CD4-positive, alpha-beta T cell (primary cell): ENCODE measurements at regions not wholly inside any gene's neighbourhood (a gene's known extent, or its start where the extent isn't known, plus 50 kb on each side); places are given as distances from the start of the nearest gene placed in this dataset.

Source experiments
- ATAC-seq: fragments of 200-7000 bp; cut with Tn5 transposase; one replicate; pipeline ENCODE4 v1.10.0; 2022; ENCODE audit warnings: mild to moderate bottlenecking; ENCODE audit not compliant: poor library complexity
- CTCF ChIA-PET: fragments of 350-600 bp; sonication (Branson Sonifier 250); formaldehyde crosslinking; loops from one replicate; lab custom pipeline; 2021; ENCODE audit warnings: antibody characterized with exemption, inconsistent platforms; lab: Charles Lee
- POLR2A ChIA-PET: fragments of 350-600 bp; sonication (Branson Sonifier 250); formaldehyde crosslinking; loops from one replicate; lab custom pipeline; 2021; ENCODE audit warnings: antibody characterized with exemption, inconsistent platforms; lab: Charles Lee
- DNase-seq, 14 experiments: peaks; one replicate each; pipeline ENCODE4 v3.0.0-alpha.2; 2013 to 2020; ENCODE audit warnings: mixed read lengths in 2 of 14
- H3K27ac ChIP-seq, 2 donors: one replicate each; pipeline versions ENCODE4 v1.5.1 to v1.7.0; 2013; ENCODE audit warnings: low read length in 2 of 2, low read depth in 1 of 2, mild to moderate bottlenecking in 1 of 2
- H3K27me3 ChIP-seq, 2 experiments: 1 replicate in 1 of 2; 2 replicates in 1 of 2; pipeline versions ENCODE4 v1.6.1 to v1.7.0; 2013; ENCODE audit warnings: low read length in 2 of 2, control low read depth in 1 of 2, mild to moderate bottlenecking in 1 of 2, moderate library complexity in 1 of 2; ENCODE audit not compliant: insufficient read depth in 2 of 2, control insufficient read depth in 1 of 2
- H3K36me3 ChIP-seq: one replicate; pipeline ENCODE4 v1.6.1; 2013; ENCODE audit warnings: low read length, control low read depth; ENCODE audit not compliant: insufficient read depth
- H3K4me1 ChIP-seq: one replicate; pipeline ENCODE4 v1.6.1; 2013; ENCODE audit warnings: low read length, control low read depth; ENCODE audit not compliant: insufficient read depth
- H3K4me3 ChIP-seq: one replicate; pipeline ENCODE4 v1.5.1; 2013; ENCODE audit warnings: mild to moderate bottlenecking, low read length, moderate library complexity
- H3K9me3 ChIP-seq, 2 experiments: 1 replicate in 1 of 2; 2 replicates in 1 of 2; pipeline versions ENCODE4 v1.6.1 to v1.7.0; 2013; ENCODE audit warnings: low read length in 2 of 2, mild to moderate bottlenecking in 2 of 2, control low read depth in 1 of 2, moderate library complexity in 1 of 2; ENCODE audit not compliant: control insufficient read depth in 1 of 2, insufficient read depth in 1 of 2
- H3K27ac Mint-ChIP-seq: one replicate; pipeline ENCODE4 v1.8.0; 2020; ENCODE audit warnings: mixed read lengths
- H3K27me3 Mint-ChIP-seq: one replicate; pipeline ENCODE4 v1.8.0; 2021; ENCODE audit warnings: mixed read lengths
- H3K36me3 Mint-ChIP-seq: one replicate; pipeline ENCODE4 v1.8.0; 2021; ENCODE audit warnings: low read depth, mixed read lengths
- H3K4me1 Mint-ChIP-seq: one replicate; pipeline ENCODE4 v1.8.0; 2021; ENCODE audit warnings: low read depth, mixed read lengths
- H3K4me3 Mint-ChIP-seq: one replicate; pipeline ENCODE4 v1.8.0; 2020; ENCODE audit warnings: mild to moderate bottlenecking, mixed read lengths
- H3K9me3 Mint-ChIP-seq: one replicate; pipeline ENCODE4 v1.8.0; 2020; ENCODE audit warnings: mixed read lengths
- CTCF ChIP-seq: fragments of 200-600 bp; IDR thresholded peaks from one replicate; pipeline ENCODE4 v1.8.0; 2022; ENCODE audit warnings: antibody characterized with exemption, mild to moderate bottlenecking
- intact Hi-C, 2 experiments: fragments of 100-400 bp; cut with DNase I in 1 of 2; cut with micrococcal nuclease in 1 of 2; formaldehyde crosslinking; loops; one replicate each; pipeline versions ENCODE4 v1.15.1 to v1.9.0; 2023 to 2025; cut with DNase I, micrococcal nuclease

GRCh38 chrX:36436361-36436760 lies 516.8 kb downstream of the CFAP47 start:
- ChIA-PET POLR2A (no interaction called here), CTCF (no interaction called here)
- Histone ChIP-seq H3K4me3 (no peak overlapping the region), H3K36me3 (no peaks in the 10 kb centered on the region), H3K4me1 (no peaks in the 10 kb centered on the region), H3K27ac (no peak overlapping the region), H3K27me3 (no peaks in the 10 kb centered on the region), H3K9me3 (peaks cover 0 to 5% of the 10 kb centered on the region in 2 experiments)
- Mint-ChIP-seq H3K27me3 (no peaks in the 10 kb centered on the region), H3K4me1 (no peaks in the 10 kb centered on the region), H3K4me3 (no peak overlapping the region), H3K9me3 (no peaks in the 10 kb centered on the region), H3K36me3 (no peaks in the 10 kb centered on the region), H3K27ac (no peak overlapping the region)
- no peak for TF ChIP-seq CTCF
- DNase-seq (no peak), ATAC-seq (no peak)
- intact Hi-C loops: no loop called here

- Mint-ChIP-seq H3K27ac (no peak overlapping the region), H3K9me3 (peaks cover 4% of the 10 kb centered on the region), H3K4me1 (no peaks in the 10 kb centered on the region), H3K36me3 (no peaks in the 10 kb centered on the region), H3K27me3 (no peaks in the 10 kb centered on the region), H3K4me3 (no peak overlapping the region)
- Histone ChIP-seq H3K9me3 (no peaks in the 10 kb centered on the region), H3K36me3 (no peaks in the 10 kb centered on the region), H3K27me3 (no peaks in the 10 kb centered on the region), H3K4me3 (no peak overlapping the region), H3K4me1 (no peaks in the 10 kb centered on the region), H3K27ac (no peak overlapping the region)
- ChIA-PET POLR2A (no interaction called here), CTCF (no interaction called here)
- intact Hi-C loops: no loop called here
- TF ChIP-seq CTCF: no peak
- no peak for DNase-seq
- no peak for ATAC-seq
Measured at GRCh38 chrX:36443007-36443406, 523.5 kb downstream of the CFAP47 start.

GRCh38 chrX:36445566-36445965 lies 526.0 kb downstream of the CFAP47 start:
- POLR2A ChIA-PET: no interaction called here
- Mint-ChIP-seq H3K9me3 (peaks cover 5% of the 10 kb centered on the region), H3K4me1 (no peaks in the 10 kb centered on the region), H3K27me3 (no peaks in the 10 kb centered on the region), H3K36me3 (no peaks in the 10 kb centered on the region), H3K27ac (no peak overlapping the region), H3K4me3 (no peak overlapping the region)
- H3K4me1 ChIP-seq: no peaks in the 10 kb centered on the region
- no peaks in the 10 kb centered on the region for H3K27me3 ChIP-seq
- no peak overlapping the region for H3K4me3 ChIP-seq
- no peak overlapping the region for H3K27ac ChIP-seq
- DNase-seq: no peak
- H3K36me3 ChIP-seq: no peaks in the 10 kb centered on the region
- intact Hi-C loops: no loop called here
- no peaks in the 10 kb centered on the region for H3K9me3 ChIP-seq
- no peak for TF ChIP-seq CTCF
- no peak for ATAC-seq
- CTCF ChIA-PET: no interaction called here
